HUES64 (cell line): ENCODE measurements at regions not wholly inside any gene's neighbourhood (a gene's known extent, or its start where the extent isn't known, plus 50 kb on each side); places are given as distances from the start of the nearest gene placed in this dataset.

Experiments used
- H3K27ac ChIP-seq: 2 replicates; pipeline ENCODE4 v1.7.0; 2013; ENCODE audit warnings: low read depth, low read length, inconsistent platforms
- H3K27me3 ChIP-seq: 2 replicates; pipeline ENCODE4 v1.6.1; 2013; ENCODE audit warnings: mild to moderate bottlenecking, low read length; ENCODE audit not compliant: insufficient read depth
- H3K36me3 ChIP-seq: 2 replicates; pipeline ENCODE4 v1.6.1; 2013; ENCODE audit warnings: mild to moderate bottlenecking, low read length; ENCODE audit not compliant: insufficient read depth
- H3K4me1 ChIP-seq: 2 replicates; pipeline ENCODE4 v1.6.1; 2013; ENCODE audit warnings: mild to moderate bottlenecking, low read length, moderate library complexity; ENCODE audit not compliant: insufficient read depth
- H3K4me3 ChIP-seq: 2 replicates; pipeline ENCODE4 v1.5.1; 2013; ENCODE audit warnings: mild to moderate bottlenecking, low read length, moderate library complexity
- H3K9ac ChIP-seq: 2 replicates; pipeline ENCODE4 v1.6.1; 2013; ENCODE audit warnings: mild to moderate bottlenecking, low read depth, low read length
- H3K9me3 ChIP-seq: 2 replicates; pipeline ENCODE4 v1.6.1; 2013; ENCODE audit warnings: low read depth, low read length; ENCODE audit not compliant: insufficient read depth
- WGBS: fragments of 150-250, 120-280 bp; methylation state at CpG from one replicate; pipeline ENCODE4 v1.1.7; 2013; ENCODE audit warnings: missing lambda C conversion rate; 5-methylcytosine and 5-hydroxymethylcytosine counted together

DNA sequence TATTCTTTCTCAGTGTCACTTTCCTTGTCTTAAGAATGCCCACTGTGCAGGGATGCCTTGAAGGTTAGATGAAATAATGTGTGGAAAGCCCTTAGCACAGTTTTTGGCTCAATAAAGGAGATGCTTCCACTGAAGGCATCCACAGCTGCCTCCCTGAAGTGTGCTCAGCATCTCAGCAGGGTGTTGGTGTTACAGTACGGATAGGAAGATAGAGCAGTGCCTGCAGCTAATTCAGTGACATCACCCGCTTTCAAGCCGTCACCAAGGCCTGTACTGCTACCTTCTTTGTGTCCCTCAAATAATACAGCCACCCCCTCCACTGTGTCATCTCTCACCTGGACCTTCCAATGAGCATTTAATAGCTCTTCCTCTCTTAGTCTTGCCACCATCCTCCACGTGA, 59.0 kb downstream of the NDUFS5 start:
- no peak overlapping the region for H3K9ac ChIP-seq

GRCh38 chr1:39086386-39086785, 60.2 kb downstream of the NDUFS5 start:
- Histone ChIP-seq H3K9me3 (no peaks in the 10 kb centered on the region), H3K27ac (no peak overlapping the region), H3K36me3 (no peaks in the 10 kb centered on the region), H3K9ac (no peak overlapping the region), H3K4me3 (no peak overlapping the region), H3K27me3 (peaks cover 23% of the 10 kb centered on the region), H3K4me1 (peaks cover 15% of the 10 kb centered on the region)
- WGBS: 76% methylated on average over 3 of the region's 3 CpGs

More for the DNA sequence above, 59.0 kb downstream of the NDUFS5 start:
- H3K9me3 ChIP-seq: no peaks in the 10 kb centered on the region
- no peaks in the 10 kb centered on the region for H3K36me3 ChIP-seq
- H3K27me3 ChIP-seq: peaks cover 23% of the 10 kb centered on the region
- no peak overlapping the region for H3K27ac ChIP-seq
- H3K4me1 ChIP-seq: peaks cover 14% of the 10 kb centered on the region
- 47% methylated on average over 4 of the region's 4 CpGs for WGBS
- H3K4me3 ChIP-seq: no peak overlapping the region

DNA sequence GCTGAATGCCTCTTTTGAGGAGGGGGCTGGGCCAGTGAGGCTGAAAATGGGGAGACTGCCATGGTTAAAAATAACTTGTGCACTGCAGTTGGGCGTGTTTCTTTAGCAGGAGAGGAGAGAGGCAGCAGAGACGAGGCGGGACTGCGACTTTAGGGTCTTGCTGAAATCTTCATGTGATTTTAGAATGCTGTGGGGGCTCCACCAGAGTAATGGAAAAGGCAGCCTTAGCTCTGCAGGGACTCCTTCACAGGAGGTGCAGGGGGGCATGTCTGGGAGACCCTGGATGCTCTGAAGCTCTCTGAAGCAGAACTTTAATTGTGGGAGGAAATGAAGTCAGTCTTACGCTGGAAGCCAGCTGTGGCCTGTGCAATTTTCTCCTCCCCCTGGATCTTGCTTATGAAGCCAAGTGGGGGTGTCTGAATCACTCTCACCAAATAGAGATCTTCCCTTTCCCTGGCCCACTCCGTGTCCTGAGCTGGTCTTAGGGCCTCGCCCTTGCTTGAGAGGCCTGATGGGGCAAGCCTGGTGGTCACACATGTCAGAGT, 60.8 kb downstream of the NDUFS5 start:
- peaks cover 20% of the 10 kb centered on the region for H3K27me3 ChIP-seq
- H3K9ac ChIP-seq: no peak overlapping the region
- WGBS: 86% methylated on average over 7 of the region's 7 CpGs
- H3K27ac ChIP-seq: no peak overlapping the region
- no peak overlapping the region for H3K4me3 ChIP-seq
- H3K9me3 ChIP-seq: no peaks in the 10 kb centered on the region
- no peaks in the 10 kb centered on the region for H3K36me3 ChIP-seq
- H3K4me1 ChIP-seq: peaks cover 15% of the 10 kb centered on the region

- H3K27me3 ChIP-seq: peaks cover 15% of the 10 kb centered on the region
- H3K36me3 ChIP-seq: no peaks in the 10 kb centered on the region
- no peak overlapping the region for H3K4me3 ChIP-seq
- H3K9me3 ChIP-seq: no peaks in the 10 kb centered on the region
- no peak overlapping the region for H3K9ac ChIP-seq
- H3K27ac ChIP-seq: no peak overlapping the region
- H3K4me1 ChIP-seq: peaks cover 12% of the 10 kb centered on the region
- 96% methylated on average over 3 of the region's 3 CpGs for WGBS
Measured at GRCh38 chr1:39087435-39087834, 61.3 kb downstream of the NDUFS5 start.

DNA sequence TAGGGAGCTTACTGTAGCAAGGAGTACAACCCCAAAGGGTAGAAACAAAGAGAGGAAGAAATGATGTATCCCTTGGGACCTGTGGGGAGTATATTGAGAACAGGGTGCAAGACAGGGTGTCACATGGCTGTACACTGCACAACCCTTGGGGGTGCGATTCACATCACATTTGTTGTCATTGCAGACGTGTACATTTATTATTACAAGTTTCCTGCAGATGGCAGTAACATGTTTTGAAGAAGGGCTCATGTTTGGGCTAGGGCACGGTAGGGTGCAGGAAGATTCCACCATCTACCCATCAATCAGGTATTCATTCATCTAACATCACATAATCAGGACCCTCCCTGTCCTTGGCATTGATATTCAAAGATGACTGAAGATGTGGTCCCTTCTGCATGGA, 62.5 kb downstream of the NDUFS5 start:
- WGBS: 100% methylated on average over 3 of the region's 3 CpGs
- Histone ChIP-seq H3K4me1 (peaks cover 9% of the 10 kb centered on the region; the same call in 1 of the 2 replicates), H3K27ac (no peak overlapping the region), H3K4me3 (no peak overlapping the region), H3K9me3 (no peaks in the 10 kb centered on the region), H3K36me3 (no peaks in the 10 kb centered on the region), H3K27me3 (peaks cover 2% of the 10 kb centered on the region), H3K9ac (no peak overlapping the region)

- WGBS: 60% methylated on average over 2 of the region's 3 CpGs
- Histone ChIP-seq H3K4me1 (peaks cover 9% of the 10 kb centered on the region; the same call in 1 of the 2 replicates), H3K27ac (no peak overlapping the region), H3K36me3 (no peaks in the 10 kb centered on the region), H3K4me3 (no peak overlapping the region), H3K9ac (no peak overlapping the region), H3K9me3 (no peaks in the 10 kb centered on the region), H3K27me3 (no peaks in the 10 kb centered on the region)
Measured at GRCh38 chr1:39089931-39090521, 63.9 kb downstream of the NDUFS5 start.

- no peaks in the 10 kb centered on the region for H3K27me3 ChIP-seq
- 61% methylated on average over 3 of the region's 3 CpGs for WGBS
- H3K4me1 ChIP-seq: peaks cover 9% of the 10 kb centered on the region; the same call in 1 of the 2 replicates
- no peak overlapping the region for H3K4me3 ChIP-seq
- H3K27ac ChIP-seq: no peak overlapping the region
- no peaks in the 10 kb centered on the region for H3K9me3 ChIP-seq
- no peak overlapping the region for H3K9ac ChIP-seq
- no peaks in the 10 kb centered on the region for H3K36me3 ChIP-seq
Measured at GRCh38 chr1:39090757-39091380, 64.7 kb downstream of the NDUFS5 start.

DNA sequence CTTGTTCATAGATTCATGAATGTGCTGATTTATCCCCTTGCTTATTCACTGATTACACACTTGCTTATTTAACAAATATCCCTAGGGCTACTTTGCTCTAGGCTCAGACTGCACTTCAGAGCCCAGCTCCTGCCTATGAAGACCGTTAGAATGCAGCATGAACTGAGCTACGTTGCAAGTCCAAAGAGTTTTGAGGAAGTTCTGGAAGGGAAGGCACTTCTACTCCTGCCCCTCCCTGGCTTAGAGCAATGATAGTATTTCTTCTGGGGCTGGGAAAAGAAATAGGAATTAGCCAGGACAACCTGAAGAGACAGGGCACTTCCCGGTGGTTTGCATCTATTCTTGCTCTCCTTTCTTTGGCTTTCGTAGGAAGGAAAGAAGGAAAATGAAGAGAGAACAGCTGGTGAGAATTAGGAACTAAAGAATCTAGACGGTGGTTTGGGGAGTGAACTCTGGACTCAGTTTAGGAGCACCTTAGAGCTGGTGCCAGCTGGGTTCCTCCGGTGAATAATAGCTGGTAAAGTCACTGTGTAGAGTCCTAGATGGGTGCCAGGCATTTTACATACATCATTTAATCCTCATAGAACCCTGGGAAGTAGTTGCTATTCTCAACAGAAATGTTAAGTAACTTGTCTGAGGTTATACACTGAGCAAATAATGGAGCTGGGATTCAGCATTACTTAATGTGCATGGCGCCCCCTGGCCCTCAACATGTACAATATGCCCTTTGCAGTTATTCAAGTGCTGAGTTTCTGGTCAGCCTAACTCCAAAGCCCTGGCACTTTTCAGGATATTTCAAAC, 65.9 kb downstream of the NDUFS5 start:
- Histone ChIP-seq H3K9ac (no peak overlapping the region), H3K27ac (no peak overlapping the region), H3K4me3 (no peak overlapping the region), H3K36me3 (no peaks in the 10 kb centered on the region), H3K27me3 (no peaks in the 10 kb centered on the region), H3K9me3 (no peaks in the 10 kb centered on the region), H3K4me1 (peaks cover 9% of the 10 kb centered on the region; the same call in 1 of the 2 replicates)
- WGBS: 67% methylated on average over 7 of the region's 7 CpGs

DNA sequence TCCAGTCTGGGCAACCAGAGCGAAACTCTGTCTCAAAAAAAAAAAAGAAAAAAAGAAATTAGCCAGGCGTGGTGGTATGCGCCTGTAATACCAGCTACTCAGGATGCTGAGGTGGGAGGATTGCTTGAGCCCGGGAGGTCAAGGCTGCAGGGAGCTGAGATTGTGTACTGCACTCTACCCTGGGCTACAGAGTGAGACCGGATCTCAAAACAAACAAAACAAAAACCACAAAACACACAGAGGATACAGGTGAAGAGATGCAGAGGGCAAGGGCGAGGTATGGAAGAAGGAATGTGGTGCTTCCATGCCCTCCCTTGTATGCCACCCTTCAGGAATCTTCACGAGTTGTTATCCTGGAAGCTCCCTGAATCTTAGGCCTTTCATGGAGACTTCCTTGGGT, 68.5 kb downstream of the NDUFS5 start:
- no peak overlapping the region for H3K9ac ChIP-seq
- 93% methylated on average over 6 of the region's 7 CpGs for WGBS
- no peak overlapping the region for H3K4me3 ChIP-seq
- H3K27me3 ChIP-seq: no peaks in the 10 kb centered on the region
- H3K9me3 ChIP-seq: no peaks in the 10 kb centered on the region
- no peak overlapping the region for H3K27ac ChIP-seq
- peaks cover 11% of the 10 kb centered on the region; the same call in 1 of the 2 replicates for H3K4me1 ChIP-seq
- no peaks in the 10 kb centered on the region for H3K36me3 ChIP-seq

- Histone ChIP-seq H3K4me3 (no peak overlapping the region), H3K4me1 (peaks cover 20% of the 10 kb centered on the region), H3K27me3 (no peaks in the 10 kb centered on the region), H3K9me3 (no peaks in the 10 kb centered on the region), H3K9ac (no peak overlapping the region), H3K27ac (no peak overlapping the region), H3K36me3 (no peaks in the 10 kb centered on the region)
- 25% methylated on average over 6 of the region's 6 CpGs for WGBS
Measured at GRCh38 chr1:39098546-39099250, 72.5 kb downstream of the NDUFS5 start.
